Fibroblast of lung (primary cell): ENCODE measurements at regions not wholly inside any gene's neighbourhood (a gene's known extent, or its start where the extent isn't known, plus 50 kb on each side); places are given as distances from the start of the nearest gene placed in this dataset.

Experiments used
- EZH2 ChIP-seq: IDR thresholded peaks from 2 replicates; pipeline ENCODE4 v1.5.1; 2012; ENCODE audit warnings: low read length, control low read depth, mild to moderate bottlenecking; ENCODE audit errors: missing control alignments
- TF ChIP-seq, protein P1 (sequence below), 2 donors: IDR thresholded peaks in 1 of 2; conservative IDR thresholded peaks in 1 of 2; 1 replicate in 1 of 2; 2 replicates in 1 of 2; pipeline ENCODE4 v1.5.1; 2011 to 2012; ENCODE audit warnings: low read length in 2 of 2, control low read depth in 1 of 2, inconsistent platforms in 1 of 2, low read depth in 1 of 2, mild to moderate bottlenecking in 1 of 2

DNA sequence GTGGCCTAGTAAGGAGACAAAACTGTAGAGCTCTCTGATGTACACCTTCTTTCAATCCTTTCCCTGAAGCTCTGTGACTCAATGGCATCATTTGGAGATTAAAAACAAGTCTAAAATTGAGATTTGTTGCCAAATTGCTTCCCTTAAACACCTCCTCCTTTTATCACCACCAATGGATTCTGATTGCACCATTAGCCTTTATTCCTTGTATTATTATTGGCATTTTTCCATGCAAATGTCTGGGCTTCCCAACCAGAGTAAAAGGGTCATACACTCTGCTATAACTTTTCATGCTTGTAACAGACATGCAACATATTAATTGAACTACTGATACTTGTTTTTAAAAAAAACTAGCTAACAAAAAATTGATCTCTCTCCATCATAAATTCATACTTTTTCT, 124.2 kb downstream of the CCDC34 start:
- TF ChIP-seq, protein P1, sequence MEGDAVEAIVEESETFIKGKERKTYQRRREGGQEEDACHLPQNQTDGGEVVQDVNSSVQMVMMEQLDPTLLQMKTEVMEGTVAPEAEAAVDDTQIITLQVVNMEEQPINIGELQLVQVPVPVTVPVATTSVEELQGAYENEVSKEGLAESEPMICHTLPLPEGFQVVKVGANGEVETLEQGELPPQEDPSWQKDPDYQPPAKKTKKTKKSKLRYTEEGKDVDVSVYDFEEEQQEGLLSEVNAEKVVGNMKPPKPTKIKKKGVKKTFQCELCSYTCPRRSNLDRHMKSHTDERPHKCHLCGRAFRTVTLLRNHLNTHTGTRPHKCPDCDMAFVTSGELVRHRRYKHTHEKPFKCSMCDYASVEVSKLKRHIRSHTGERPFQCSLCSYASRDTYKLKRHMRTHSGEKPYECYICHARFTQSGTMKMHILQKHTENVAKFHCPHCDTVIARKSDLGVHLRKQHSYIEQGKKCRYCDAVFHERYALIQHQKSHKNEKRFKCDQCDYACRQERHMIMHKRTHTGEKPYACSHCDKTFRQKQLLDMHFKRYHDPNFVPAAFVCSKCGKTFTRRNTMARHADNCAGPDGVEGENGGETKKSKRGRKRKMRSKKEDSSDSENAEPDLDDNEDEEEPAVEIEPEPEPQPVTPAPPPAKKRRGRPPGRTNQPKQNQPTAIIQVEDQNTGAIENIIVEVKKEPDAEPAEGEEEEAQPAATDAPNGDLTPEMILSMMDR (conservative IDR thresholded peaks at IDR 0.05 in 1 of 2, IDR thresholded peaks at IDR 0.05 in 1 of 2; ENCODE audit: low read depth in 1 of 2, low read length in 2 of 2), result no peak
- no peak for TF ChIP-seq EZH2
